ENCODE measurements at regions not wholly inside any gene's neighbourhood (a gene's known extent, or its start where the extent isn't known, plus 50 kb on each side); places are given as distances from the start of the nearest gene placed in this dataset.

GRCh38 chr10:51000976-51001375, 73.3 kb upstream of the PRKG1 start:
- no peaks in the 10 kb centered on the region for H3K23me2 ChIP-seq (ENCODE audit: insufficient read length, low read depth, low read length, poor library complexity, severe bottlenecking)
- no peaks in the 10 kb centered on the region for H4K20me1 ChIP-seq (ENCODE audit: control insufficient read depth, insufficient read depth, insufficient read length)
- no peak overlapping the region for H2BK20ac ChIP-seq (ENCODE audit: low read depth, low read length, poor library complexity, severe bottlenecking)
- Mint-ChIP-seq H3K4me3 (no peak overlapping the region), H3K4me1 (peaks cover 6 to 8% of the 10 kb centered on the region in 2 experiments), H3K27me3 (ENCODE audit: low read depth) (no peaks in the 10 kb centered on the region; the same call in 1 of the 2 replicates), H3K36me3 (ENCODE audit: insufficient read depth in 1 of 3, low read depth in 3 of 3) (no peaks in the 10 kb centered on the region), H3K9me3 (no peaks in the 10 kb centered on the region), H3K27ac (no peak overlapping the region)
- no peak overlapping the region for H4K8ac ChIP-seq (replicated peaks; ENCODE audit: insufficient read length, low read depth, low read length)
- H3K27ac ChIP-seq (ENCODE audit: insufficient read length, low read depth, low read length): no peak overlapping the region
- TF ChIP-seq, protein P1, sequence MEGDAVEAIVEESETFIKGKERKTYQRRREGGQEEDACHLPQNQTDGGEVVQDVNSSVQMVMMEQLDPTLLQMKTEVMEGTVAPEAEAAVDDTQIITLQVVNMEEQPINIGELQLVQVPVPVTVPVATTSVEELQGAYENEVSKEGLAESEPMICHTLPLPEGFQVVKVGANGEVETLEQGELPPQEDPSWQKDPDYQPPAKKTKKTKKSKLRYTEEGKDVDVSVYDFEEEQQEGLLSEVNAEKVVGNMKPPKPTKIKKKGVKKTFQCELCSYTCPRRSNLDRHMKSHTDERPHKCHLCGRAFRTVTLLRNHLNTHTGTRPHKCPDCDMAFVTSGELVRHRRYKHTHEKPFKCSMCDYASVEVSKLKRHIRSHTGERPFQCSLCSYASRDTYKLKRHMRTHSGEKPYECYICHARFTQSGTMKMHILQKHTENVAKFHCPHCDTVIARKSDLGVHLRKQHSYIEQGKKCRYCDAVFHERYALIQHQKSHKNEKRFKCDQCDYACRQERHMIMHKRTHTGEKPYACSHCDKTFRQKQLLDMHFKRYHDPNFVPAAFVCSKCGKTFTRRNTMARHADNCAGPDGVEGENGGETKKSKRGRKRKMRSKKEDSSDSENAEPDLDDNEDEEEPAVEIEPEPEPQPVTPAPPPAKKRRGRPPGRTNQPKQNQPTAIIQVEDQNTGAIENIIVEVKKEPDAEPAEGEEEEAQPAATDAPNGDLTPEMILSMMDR (conservative IDR thresholded peaks at IDR 0.05): no peak
- H3K4me1 ChIP-seq (ENCODE audit: insufficient read depth, low read length): 0 out of 2 replicates have a peak, but pooled peaks cover 3% of the 10 kb centered on the region
- H3K79me1 ChIP-seq (ENCODE audit: insufficient read depth, low read depth, low read length, poor library complexity, severe bottlenecking): no peaks in the 10 kb centered on the region
- H4K5ac ChIP-seq (ENCODE audit: insufficient read length, low read depth, low read length): no peak overlapping the region
- no peak overlapping the region for H3K56ac ChIP-seq (ENCODE audit: insufficient read length, low read depth, low read length)
- H3K9ac ChIP-seq (ENCODE audit: extremely low read depth, insufficient read length, low read length): no peak overlapping the region
- H3K23ac ChIP-seq (ENCODE audit: insufficient read length, low read depth, low read length): no peak overlapping the region
- no peak overlapping the region for H3K18ac ChIP-seq (ENCODE audit: insufficient read length, low read depth, low read length)
- DNase-seq: no peak
- no peak overlapping the region for H2AK5ac ChIP-seq (ENCODE audit: insufficient read length, low read length)
- no peaks in the 10 kb centered on the region for H3K9me3 ChIP-seq (ENCODE audit: control insufficient read depth, low read depth, low read length)
- no peak overlapping the region for H3K4me2 ChIP-seq (ENCODE audit: insufficient read depth, insufficient read length, low read length)
- no CpG with 5 or more reads among the region's 2 CpGs for WGBS (ENCODE audit: extremely low coverage, insufficient read length, low lambda C conversion rate)
- H2AFZ ChIP-seq (ENCODE audit: low read length): no peak overlapping the region
- no peak overlapping the region for H2BK15ac ChIP-seq (ENCODE audit: low read depth, low read length)
- no peak overlapping the region for H4K91ac ChIP-seq (ENCODE audit: insufficient read length, low read depth, low read length)
- no peak overlapping the region for H2BK120ac ChIP-seq (ENCODE audit: low read depth, low read length, poor library complexity, severe bottlenecking)
- H2BK5ac ChIP-seq (ENCODE audit: insufficient read length, low read length): no peak overlapping the region
- no peak overlapping the region for H3K14ac ChIP-seq (ENCODE audit: insufficient read depth, low read length)
- H3K79me2 ChIP-seq (ENCODE audit: insufficient read depth, low read length): no peaks in the 10 kb centered on the region
- no peak overlapping the region for H2BK12ac ChIP-seq (ENCODE audit: insufficient read length, low read depth, low read length)
- no peak overlapping the region for H3K4ac ChIP-seq (ENCODE audit: low read depth, low read length)
- no peaks in the 10 kb centered on the region for H3K27me3 ChIP-seq (ENCODE audit: insufficient read depth, low read length)
- H3T11ph ChIP-seq (ENCODE audit: low read length): no peak overlapping the region

Measured in H9 (cell line).